Right forelimb (tissue), 1 donor: ENCODE measurements at regions not wholly inside any gene's neighbourhood (a gene's known extent, or its start where the extent isn't known, plus 50 kb on each side); places are given as distances from the start of the nearest gene placed in this dataset.

ENCODE experiments used
- DNase-seq: peaks from one replicate; pipeline ENCODE4 v3.0.0-alpha.2; 2018

DNA sequence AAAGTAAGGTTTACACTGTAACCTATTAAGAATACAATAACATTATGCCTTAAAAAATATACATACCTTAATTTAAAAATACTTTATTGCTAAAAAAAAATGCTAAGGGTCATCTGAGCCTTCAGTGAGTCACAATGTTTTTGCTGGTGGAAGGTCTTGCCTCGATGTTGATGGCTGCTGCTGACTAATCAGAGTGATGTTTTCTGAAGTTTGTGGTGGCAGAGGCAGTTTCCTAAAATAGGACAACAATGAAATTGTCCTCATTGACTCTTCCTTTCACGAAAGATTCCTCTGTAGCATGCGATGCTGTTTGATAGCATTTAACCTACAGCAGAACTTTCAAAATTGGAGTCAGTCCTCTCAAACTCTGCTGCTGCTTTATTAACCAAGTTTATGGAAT lies 97.6 kb downstream of the FAT3 start:
- DNase-seq = no peak

GRCh38 chr11:92324890-92325289 lies 100.3 kb downstream of the FAT3 start:
- DNase-seq = no peak

- no peak for DNase-seq
Measured at GRCh38 chr11:92325416-92325815, 100.8 kb downstream of the FAT3 start.

DNA sequence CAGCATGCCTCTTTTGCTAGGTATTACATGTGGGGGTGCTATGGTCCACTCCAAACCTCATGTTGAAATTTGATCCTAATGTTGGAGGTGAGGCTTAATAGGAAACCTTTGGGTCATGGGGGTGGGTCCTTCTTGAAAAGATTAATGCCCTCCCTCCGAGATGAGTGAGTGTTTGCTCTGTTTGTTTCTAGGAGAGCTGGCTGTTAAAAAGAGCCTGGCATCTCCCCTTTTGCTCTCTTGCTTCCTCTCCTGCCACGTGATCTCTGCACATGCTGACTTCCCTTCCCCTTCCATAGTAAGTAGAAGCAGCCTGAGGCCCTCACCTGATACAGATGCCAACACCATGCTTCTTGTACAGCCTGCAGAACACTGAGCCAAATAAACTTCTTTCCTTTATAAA lies 104.5 kb downstream of the FAT3 start:
- DNase-seq = no peak

DNA sequence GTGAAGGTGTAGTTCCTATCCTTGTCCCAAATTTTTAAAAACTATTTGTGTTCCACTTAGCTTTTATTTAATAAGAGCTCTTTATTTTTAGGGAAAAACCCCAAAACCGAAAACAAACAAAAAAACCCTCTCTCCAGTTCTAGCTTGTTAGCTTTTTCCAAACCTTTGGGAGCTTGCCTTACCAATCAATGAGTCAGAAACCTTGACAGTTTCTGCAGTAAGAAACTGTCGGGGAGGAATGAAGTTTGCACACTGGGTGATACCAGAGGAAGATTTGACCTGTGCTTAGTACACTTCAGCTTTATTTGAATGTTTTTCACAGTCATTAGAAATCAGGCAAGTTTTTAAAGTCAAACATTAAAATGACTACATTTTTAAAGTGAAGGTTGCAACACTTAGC lies 105.0 kb downstream of the FAT3 start:
- DNase-seq = no peak

DNA sequence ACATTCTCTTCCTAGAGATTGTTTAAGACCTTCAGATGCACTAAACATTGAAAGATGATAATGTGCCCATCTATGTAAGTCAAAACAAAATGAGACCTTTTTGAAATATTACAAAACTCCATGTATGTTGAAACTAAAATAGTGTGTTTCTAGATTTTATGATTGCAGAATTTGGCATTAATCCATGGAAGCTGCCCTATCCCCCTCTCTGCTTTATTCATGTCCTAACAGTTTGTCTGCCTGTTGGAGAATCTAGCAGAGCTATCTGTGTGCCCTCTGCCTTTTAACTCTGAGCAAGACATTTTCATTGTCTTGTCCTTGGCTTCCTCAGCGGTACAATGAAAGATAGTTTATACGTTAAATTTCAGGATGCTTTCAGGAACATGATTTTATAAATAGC lies 105.5 kb downstream of the FAT3 start:
- no peak for DNase-seq

- no peak for DNase-seq
Measured at GRCh38 chr11:92332986-92333385, 108.4 kb downstream of the FAT3 start.

DNA sequence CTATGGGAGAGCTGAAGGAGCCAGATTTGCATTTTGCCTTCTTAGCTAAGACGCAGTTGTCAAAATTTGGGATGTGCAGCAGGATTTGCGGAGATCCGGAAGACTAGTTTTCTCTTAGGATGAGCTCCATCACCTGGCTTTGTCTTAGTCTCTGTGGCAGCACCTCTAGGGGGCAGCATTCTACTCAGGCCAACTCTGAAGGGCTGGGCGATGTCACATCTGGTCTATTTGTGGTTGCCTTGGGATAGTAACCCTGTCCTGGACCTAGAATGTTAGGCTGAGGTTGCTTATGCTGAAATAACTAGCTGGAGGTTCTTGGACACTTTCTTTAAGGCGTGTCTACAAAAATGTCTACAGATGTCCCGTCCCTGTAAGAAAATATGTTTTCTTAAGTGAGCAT lies 116.2 kb downstream of the FAT3 start:
- no peak for DNase-seq

- no peak for DNase-seq
Measured at GRCh38 chr11:92342034-92342720, 117.6 kb downstream of the FAT3 start.

- DNase-seq = no peak
Measured at GRCh38 chr11:92342886-92343285, 118.3 kb downstream of the FAT3 start.

- DNase-seq = no peak
Measured at GRCh38 chr11:92346220-92346619, 121.6 kb downstream of the FAT3 start.

DNA sequence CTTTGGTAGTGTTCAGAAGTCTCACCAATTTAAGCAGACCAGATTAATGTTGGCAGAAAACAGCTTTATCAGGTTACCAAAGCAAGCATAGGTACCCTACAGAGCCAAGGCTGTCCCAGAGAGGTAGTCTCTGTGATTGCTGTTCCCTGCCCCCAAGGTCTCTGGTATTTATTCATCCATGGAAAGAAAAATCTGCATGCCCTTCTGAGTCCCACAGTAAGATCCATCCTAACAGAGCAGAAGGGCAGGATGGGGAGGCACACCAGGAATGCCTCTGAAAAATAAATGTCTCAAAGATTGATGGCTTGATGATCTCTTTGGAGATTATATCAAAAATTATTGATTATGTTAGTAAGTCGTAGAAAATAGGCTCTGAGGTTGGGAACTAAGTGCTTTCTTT lies 122.8 kb downstream of the FAT3 start:
- DNase-seq = no peak

DNA sequence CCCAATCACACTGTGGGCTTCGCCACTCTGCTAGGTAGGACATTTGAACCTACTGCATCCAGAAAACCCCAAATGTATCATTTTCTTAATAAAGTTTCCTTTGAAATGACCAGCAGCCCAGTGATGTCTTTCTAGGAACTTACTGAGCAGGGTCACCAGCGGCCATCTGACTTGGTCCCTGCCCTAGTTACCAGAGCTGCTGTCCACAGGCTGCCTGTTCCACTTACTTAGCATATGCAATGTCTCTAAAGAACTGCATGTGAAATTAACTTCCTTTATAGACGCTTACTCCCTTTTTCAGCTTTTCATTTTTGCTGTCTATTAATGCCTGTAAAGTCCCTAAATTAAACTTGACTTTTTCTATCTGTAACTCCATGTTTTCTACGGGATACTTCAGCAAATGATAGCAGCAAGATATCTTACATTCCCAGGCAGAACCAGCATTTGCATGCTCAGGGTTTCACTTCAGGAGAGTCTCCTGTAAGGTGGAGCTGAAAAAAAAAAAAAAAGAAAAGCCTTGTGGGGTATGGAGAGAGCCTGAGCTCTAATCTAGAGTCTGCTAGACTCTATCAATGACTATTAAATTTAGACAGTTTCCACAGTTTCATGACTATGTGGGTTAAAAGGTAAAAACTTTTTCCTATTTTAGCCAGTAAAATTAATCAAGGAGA lies 125.0 kb downstream of the FAT3 start:
- DNase-seq = no peak

DNA sequence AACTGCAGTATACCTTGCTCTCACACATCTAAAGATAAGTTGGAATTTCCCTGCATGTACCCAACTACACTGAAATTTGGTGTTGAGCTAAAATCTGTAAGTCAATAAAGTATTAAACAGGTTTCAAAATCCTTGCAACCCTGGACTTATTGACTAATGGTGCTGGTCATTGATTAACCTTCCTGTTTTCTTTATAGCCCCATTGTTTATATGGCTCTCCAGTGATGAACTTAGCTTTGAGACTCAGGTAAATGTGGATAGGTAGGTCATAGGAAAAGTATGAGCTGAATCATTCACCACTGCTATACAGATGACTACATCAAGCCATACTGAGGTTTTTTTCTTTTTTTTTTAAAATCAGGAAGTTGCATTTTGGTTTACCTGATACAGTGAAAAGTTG lies 132.7 kb downstream of the FAT3 start:
- DNase-seq = no peak

DNA sequence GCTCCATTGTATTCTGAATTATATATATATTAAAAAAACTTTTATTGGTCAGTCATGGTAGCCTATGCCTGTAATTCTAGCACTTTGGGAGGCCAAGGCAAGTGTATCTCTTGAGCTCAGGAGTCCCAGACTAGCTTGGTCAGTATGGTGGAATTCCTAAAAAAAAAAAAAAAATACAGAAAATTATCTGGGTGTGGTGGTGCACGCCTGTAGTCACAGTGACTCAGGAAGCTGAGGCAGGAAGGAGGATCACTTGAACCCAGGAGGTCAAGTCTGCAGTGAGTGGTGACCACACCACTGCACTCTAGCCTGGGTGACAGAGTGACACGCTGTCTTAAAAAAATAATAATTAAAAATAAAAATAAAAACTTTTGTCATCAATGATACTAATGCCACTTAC lies 133.2 kb downstream of the FAT3 start:
- DNase-seq = no peak

GRCh38 chr11:92361551-92361950 lies 136.9 kb downstream of the FAT3 start:
- no peak for DNase-seq

- DNase-seq = no peak
Measured at GRCh38 chr11:92362989-92363388, 138.4 kb downstream of the FAT3 start.

DNA sequence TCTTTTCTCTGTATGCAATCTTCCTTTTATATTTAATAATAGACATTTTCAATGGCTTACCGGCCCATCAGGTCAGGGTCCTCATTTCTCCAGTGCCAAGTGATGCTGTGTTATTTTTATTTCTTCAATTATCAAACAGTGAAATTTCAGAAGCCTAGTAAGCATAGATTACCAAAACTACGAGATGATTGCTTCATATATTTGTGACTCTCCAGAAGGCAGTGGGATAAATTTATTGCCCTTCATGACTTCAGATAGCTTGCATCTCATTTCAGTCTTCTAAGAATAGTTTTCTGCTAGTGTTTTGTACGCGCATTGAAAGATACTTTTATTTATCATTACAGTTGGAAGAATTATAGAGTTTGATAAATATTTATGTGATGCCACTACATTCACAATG lies 139.6 kb downstream of the FAT3 start:
- no peak for DNase-seq

GRCh38 chr11:92376146-92376599 lies 151.6 kb downstream of the FAT3 start:
- no peak for DNase-seq

- no peak for DNase-seq
Measured at GRCh38 chr11:92376680-92377079, 152.1 kb downstream of the FAT3 start.

- DNase-seq = no peak
Measured at GRCh38 chr11:92380882-92381281, 156.3 kb downstream of the FAT3 start.

DNA sequence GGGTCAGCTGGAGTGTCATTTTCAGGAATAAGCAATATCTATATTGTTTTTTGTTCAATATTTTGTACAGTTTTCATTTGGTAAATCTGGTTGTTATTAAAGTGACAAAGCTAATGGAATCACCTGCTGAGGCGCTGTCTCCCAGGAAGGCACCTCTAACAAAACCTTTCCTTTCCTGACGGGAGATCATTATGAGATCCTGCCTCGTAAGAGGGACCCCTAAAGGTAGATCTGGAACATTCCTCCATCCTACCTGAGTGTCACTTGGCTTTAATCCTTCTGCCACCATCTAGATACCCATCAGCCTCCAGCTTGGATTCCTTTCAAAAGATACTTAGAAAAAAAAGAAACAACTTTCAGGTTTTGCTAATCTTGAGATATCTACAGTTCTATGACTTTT lies 157.7 kb downstream of the FAT3 start:
- DNase-seq = no peak

DNA sequence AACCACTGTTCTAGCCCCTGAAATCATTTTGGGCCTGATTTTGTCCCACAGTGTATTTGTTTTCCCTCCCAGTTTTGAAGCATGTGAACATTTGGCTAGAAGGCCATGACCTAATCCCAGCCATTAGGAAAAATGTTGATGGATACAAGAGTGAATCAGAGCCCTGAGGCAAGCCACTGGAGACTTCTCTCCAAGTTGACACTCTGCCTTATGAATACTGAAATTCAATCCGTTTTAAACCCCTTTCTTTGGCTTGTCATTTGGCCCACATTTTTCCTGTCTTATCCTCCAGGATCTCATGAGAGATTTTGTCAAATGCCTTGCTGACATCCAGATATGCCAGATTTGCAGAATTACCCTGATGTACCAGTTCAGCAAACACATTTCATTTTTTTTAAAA lies 158.8 kb downstream of the FAT3 start:
- no peak for DNase-seq

DNA sequence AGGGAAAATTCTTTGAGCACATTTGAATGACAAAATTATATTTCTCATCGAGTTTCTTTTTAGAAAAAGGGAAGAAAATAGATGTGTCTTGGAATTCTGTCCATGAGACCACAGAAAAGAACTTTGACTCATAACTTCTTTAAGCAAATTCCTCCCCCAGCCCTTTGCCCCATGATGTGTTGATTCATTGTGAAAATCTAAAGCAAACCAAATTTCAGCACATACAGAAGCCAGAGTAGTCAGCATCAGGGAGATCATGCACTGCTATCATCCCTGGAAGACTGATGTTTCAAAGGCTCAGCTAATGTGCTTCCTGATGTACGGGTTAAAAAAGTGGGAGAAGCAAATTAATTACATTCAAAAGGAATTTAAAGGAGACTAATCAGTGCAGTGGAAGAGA lies 159.7 kb downstream of the FAT3 start:
- DNase-seq = no peak

GRCh38 chr11:92384802-92385201 lies 160.2 kb downstream of the FAT3 start:
- no peak for DNase-seq
